ENCODE measurements at regions not wholly inside any gene's neighbourhood (a gene's known extent, or its start where the extent isn't known, plus 50 kb on each side); places are given as distances from the start of the nearest gene placed in this dataset.
A peak's percentile ranks its signal among the peaks of the same experiment; 100 is the strongest.

- DNase-seq = peak; percentile 14
Measured at GRCh38 chr4:160125576-160126287, 1022.9 kb downstream of the RAPGEF2 start.

GRCh38 chr4:160127211-160127610, 1024.3 kb downstream of the RAPGEF2 start:
- no peak for DNase-seq

GRCh38 chr4:160129439-160129838, 1026.6 kb downstream of the RAPGEF2 start:
- no peak for DNase-seq

- no peak for DNase-seq
Measured at GRCh38 chr4:160136021-160136420, 1033.1 kb downstream of the RAPGEF2 start.

- no peak for DNase-seq
Measured at GRCh38 chr4:160141206-160141605, 1038.3 kb downstream of the RAPGEF2 start.

GRCh38 chr4:160142579-160142978, 1039.7 kb downstream of the RAPGEF2 start:
- DNase-seq = no peak

- DNase-seq = no peak
Measured at GRCh38 chr4:160143574-160143973, 1040.7 kb downstream of the RAPGEF2 start.

- no peak for DNase-seq
Measured at GRCh38 chr4:160159457-160159856, 1056.6 kb downstream of the RAPGEF2 start.

- DNase-seq = no peak
Measured at GRCh38 chr4:160161026-160161425, 1058.1 kb downstream of the RAPGEF2 start.

GRCh38 chr4:160175064-160175643, 1072.3 kb downstream of the RAPGEF2 start:
- DNase-seq = no peak

- no peak for DNase-seq
Measured at GRCh38 chr4:160180211-160180610, 1077.3 kb downstream of the RAPGEF2 start.

GRCh38 chr4:160182727-160183126, 1079.8 kb downstream of the RAPGEF2 start:
- no peak for DNase-seq

- no peak for DNase-seq
Measured at GRCh38 chr4:160184884-160185283, 1082.0 kb downstream of the RAPGEF2 start.

- no peak for DNase-seq
Measured at GRCh38 chr4:160193787-160194186, 1090.9 kb downstream of the RAPGEF2 start.

- no peak for DNase-seq
Measured at GRCh38 chr4:160194716-160195115, 1091.8 kb downstream of the RAPGEF2 start.

- DNase-seq = no peak
Measured at GRCh38 chr4:160202802-160203201, 1099.9 kb downstream of the RAPGEF2 start.

GRCh38 chr4:160212078-160212477, 1109.2 kb downstream of the RAPGEF2 start:
- no peak for DNase-seq

- no peak for DNase-seq
Measured at GRCh38 chr4:160213366-160213765, 1110.5 kb downstream of the RAPGEF2 start.

- no peak for DNase-seq
Measured at GRCh38 chr4:160217352-160217751, 1114.5 kb downstream of the RAPGEF2 start.

GRCh38 chr4:160224049-160224448, 1121.2 kb downstream of the RAPGEF2 start:
- no peak for DNase-seq

GRCh38 chr4:160233141-160233540, 1130.3 kb downstream of the RAPGEF2 start:
- no peak for DNase-seq

GRCh38 chr4:160235285-160235684, 1132.4 kb downstream of the RAPGEF2 start:
- no peak for DNase-seq

GRCh38 chr4:160235771-160236170, 1132.9 kb downstream of the RAPGEF2 start:
- no peak for DNase-seq

GRCh38 chr4:160238790-160239189, 1135.9 kb downstream of the RAPGEF2 start:
- DNase-seq = no peak
